OCI-LY1 (cell line): ENCODE measurements at regions not wholly inside any gene's neighbourhood (a gene's known extent, or its start where the extent isn't known, plus 50 kb on each side); places are given as distances from the start of the nearest gene placed in this dataset.

Experiments
- H2AFZ ChIP-seq: fragments of 200-600 bp; sonication (generic), shearing (Covaris generic); 2 replicates; pipeline ENCODE4 v1.6.0; 2014; ENCODE audit warnings: antibody characterized with exemption, mild to moderate bottlenecking, low read length
- H3F3A ChIP-seq: fragments of 200-600 bp; sonication (generic), shearing (Covaris generic); 2 replicates; pipeline ENCODE4 v1.6.0; 2014; ENCODE audit warnings: mild to moderate bottlenecking, antibody characterized with exemption, low read length, moderate library complexity; ENCODE audit not compliant: insufficient read depth
- H3K27ac ChIP-seq: fragments of 200-600 bp; sonication (generic); 2 replicates; pipeline ENCODE4 v1.5.1; 2014; ENCODE audit warnings: low read length, mixed run types, mild to moderate bottlenecking, low read depth; ENCODE audit not compliant: poor library complexity, severe bottlenecking
- H3K27me3 ChIP-seq: fragments of 200-600 bp; sonication (generic); 2 replicates; pipeline ENCODE4 v1.6.0; 2014; ENCODE audit warnings: antibody characterized with exemption, mild to moderate bottlenecking, low read length, moderate library complexity; ENCODE audit not compliant: insufficient read depth
- H3K36me3 ChIP-seq: fragments of 200-600 bp; sonication (generic); 2 replicates; pipeline ENCODE4 v1.6.1; 2014; ENCODE audit warnings: mild to moderate bottlenecking, antibody characterized with exemption, low read length, moderate library complexity, mixed read lengths; ENCODE audit not compliant: insufficient read depth
- H3K4me1 ChIP-seq: fragments of 200-600 bp; sonication (generic); 2 replicates; pipeline ENCODE4 v1.5.1; 2014; ENCODE audit warnings: mild to moderate bottlenecking, low read length, moderate library complexity; ENCODE audit not compliant: insufficient read depth, severe bottlenecking
- H3K4me2 ChIP-seq: fragments of 200-600 bp; sonication (generic), shearing (Covaris generic); 2 replicates; pipeline ENCODE4 v1.6.1; 2014; ENCODE audit warnings: low read length
- H3K4me3 ChIP-seq: fragments of 200-600 bp; sonication (generic); 2 replicates; pipeline ENCODE4 v1.5.1; 2014; ENCODE audit warnings: low read length, low read depth, mild to moderate bottlenecking, mixed read lengths; ENCODE audit not compliant: poor library complexity, severe bottlenecking
- H3K79me2 ChIP-seq: fragments of 200-600 bp; shearing (Covaris generic); 2 replicates; pipeline ENCODE4 v1.6.1; 2016; ENCODE audit warnings: mixed run types, low read length, mixed read lengths; ENCODE audit not compliant: insufficient read depth
- H3K9ac ChIP-seq: fragments of 200-600 bp; sonication (generic), shearing (Covaris generic); 2 replicates; pipeline ENCODE4 v1.6.1; 2014; ENCODE audit warnings: mild to moderate bottlenecking, low read length, mixed read lengths
- H3K9me2 ChIP-seq: fragments of 200-600 bp; sonication (generic), shearing (Covaris generic); 2 replicates; pipeline ENCODE4 v1.6.1; 2014; ENCODE audit warnings: low read depth, mild to moderate bottlenecking, low read length, mixed read lengths
- H3K9me3 ChIP-seq: fragments of 200-600 bp; shearing (Covaris generic); 2 replicates; pipeline ENCODE4 v1.6.1; 2014; ENCODE audit warnings: low read length, mixed read lengths
- H4K20me1 ChIP-seq: fragments of 200-600 bp; sonication (generic), shearing (Covaris generic); 2 replicates; pipeline ENCODE4 v1.6.0; 2016; ENCODE audit warnings: mild to moderate bottlenecking, low read length; ENCODE audit not compliant: insufficient read depth
- EZH2 ChIP-seq: fragments of 200-600 bp; sonication (generic), shearing (Covaris generic); IDR thresholded peaks from 2 replicates; pipeline ENCODE4 v1.8.0; 2017; ENCODE audit warnings: borderline replicate concordance, mixed run types, mild to moderate bottlenecking, antibody characterized with exemption, low read length, moderate library complexity, mixed read lengths
- TF ChIP-seq, protein P1 (sequence below): fragments of 200-600 bp; sonication (generic), shearing (Covaris generic); IDR thresholded peaks from 2 replicates; pipeline ENCODE4 v1.5.1; 2017; ENCODE audit warnings: mild to moderate bottlenecking, antibody characterized with exemption, low read length, moderate library complexity, mixed read lengths

DNA sequence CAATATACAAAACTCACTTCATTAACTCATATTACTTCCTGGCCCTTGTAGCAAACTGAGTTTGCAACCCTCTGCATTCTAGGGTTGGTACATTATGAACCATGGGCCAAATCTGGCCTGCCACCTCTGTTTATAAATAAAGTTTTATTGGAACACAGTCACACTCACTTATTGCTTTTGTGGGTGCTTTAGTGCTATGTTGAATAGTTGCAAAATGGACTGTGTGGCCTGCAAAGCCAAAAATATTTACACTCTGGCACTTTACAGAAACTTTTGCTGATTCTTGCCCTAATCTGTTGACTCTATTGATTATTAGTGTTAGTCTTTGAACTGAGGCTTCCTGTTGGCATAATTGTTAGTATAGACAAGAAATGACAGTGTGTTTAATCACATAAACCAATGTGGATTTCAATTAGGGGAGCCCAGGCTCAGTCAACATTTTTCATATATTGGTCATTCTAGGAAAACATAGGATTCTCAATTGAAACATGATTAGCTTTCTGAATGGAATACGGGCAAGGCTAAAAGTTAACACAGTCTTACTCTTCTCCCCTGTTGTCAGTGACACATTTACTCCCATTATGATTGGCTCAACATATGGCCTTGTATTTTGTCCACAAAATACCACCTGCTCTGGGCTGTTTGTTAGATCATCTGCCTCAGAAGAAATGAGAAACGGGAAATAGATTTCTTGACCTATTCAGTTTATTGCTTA, 241.9 kb upstream of the ZFP64 start:
- Histone ChIP-seq H3K4me1 (no peaks in the 10 kb centered on the region), H3K9ac (no peak overlapping the region), H3K79me2 (no peaks in the 10 kb centered on the region), H3K4me3 (no peak overlapping the region), H3K27me3 (no peaks in the 10 kb centered on the region), H3K9me3 (no peaks in the 10 kb centered on the region), H3K4me2 (no peak overlapping the region), H3K27ac (no peak overlapping the region), H3F3A (no peaks in the 10 kb centered on the region), H2AFZ (no peak overlapping the region), H3K9me2 (no peaks in the 10 kb centered on the region), H4K20me1 (no peaks in the 10 kb centered on the region), H3K36me3 (no peaks in the 10 kb centered on the region)
- no peak for TF ChIP-seq EZH2
- TF ChIP-seq, protein P1, sequence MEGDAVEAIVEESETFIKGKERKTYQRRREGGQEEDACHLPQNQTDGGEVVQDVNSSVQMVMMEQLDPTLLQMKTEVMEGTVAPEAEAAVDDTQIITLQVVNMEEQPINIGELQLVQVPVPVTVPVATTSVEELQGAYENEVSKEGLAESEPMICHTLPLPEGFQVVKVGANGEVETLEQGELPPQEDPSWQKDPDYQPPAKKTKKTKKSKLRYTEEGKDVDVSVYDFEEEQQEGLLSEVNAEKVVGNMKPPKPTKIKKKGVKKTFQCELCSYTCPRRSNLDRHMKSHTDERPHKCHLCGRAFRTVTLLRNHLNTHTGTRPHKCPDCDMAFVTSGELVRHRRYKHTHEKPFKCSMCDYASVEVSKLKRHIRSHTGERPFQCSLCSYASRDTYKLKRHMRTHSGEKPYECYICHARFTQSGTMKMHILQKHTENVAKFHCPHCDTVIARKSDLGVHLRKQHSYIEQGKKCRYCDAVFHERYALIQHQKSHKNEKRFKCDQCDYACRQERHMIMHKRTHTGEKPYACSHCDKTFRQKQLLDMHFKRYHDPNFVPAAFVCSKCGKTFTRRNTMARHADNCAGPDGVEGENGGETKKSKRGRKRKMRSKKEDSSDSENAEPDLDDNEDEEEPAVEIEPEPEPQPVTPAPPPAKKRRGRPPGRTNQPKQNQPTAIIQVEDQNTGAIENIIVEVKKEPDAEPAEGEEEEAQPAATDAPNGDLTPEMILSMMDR = no peak

DNA sequence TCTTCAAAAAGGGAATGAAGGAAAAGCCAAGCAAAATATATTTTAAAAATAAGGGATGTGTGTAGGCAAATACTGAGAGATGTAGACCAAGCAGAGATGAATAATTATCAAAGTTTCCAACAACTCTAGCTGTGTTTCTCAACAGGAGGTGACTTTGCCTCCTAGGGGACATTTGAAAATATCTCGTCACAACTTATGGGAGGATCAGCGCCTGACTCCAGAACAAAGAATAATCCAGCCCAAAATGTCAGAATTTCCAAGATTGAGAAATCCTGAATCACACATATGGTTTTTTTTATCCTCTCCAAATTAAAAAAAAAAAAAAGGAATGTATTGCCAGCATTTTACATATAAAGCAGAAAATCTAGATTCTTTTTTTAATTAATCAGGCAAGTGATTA, 241.2 kb upstream of the ZFP64 start:
- Histone ChIP-seq H3K36me3 (no peaks in the 10 kb centered on the region), H4K20me1 (no peaks in the 10 kb centered on the region), H3K9ac (no peak overlapping the region), H3K4me1 (no peaks in the 10 kb centered on the region), H3K9me3 (no peaks in the 10 kb centered on the region), H2AFZ (no peak overlapping the region), H3K27ac (no peak overlapping the region), H3K4me3 (no peak overlapping the region), H3K4me2 (no peak overlapping the region), H3K27me3 (no peaks in the 10 kb centered on the region), H3K79me2 (no peaks in the 10 kb centered on the region), H3F3A (no peaks in the 10 kb centered on the region), H3K9me2 (no peaks in the 10 kb centered on the region)
- TF ChIP-seq, protein P1 = no peak
- TF ChIP-seq EZH2 = no peak

DNA sequence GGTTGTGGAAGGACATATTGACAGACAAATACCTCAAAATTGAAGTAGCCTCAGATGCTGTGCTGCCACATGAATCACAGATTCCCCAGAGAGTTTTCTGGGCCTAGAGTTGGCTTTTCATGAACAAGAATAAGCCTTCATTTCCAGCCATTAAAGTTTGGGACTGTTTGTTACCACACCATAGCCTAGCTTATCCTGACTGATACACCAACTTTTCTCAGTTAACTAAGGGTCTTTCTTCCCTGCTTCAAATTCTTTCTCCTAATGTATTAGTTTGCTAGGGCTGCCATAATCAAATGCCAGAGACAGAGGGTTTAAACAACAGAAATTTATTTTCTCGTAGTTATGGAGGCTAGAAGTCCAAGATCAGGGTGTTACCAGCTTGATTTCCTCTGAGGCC, 237.4 kb upstream of the ZFP64 start:
- H3K9ac ChIP-seq = no peak overlapping the region
- no peaks in the 10 kb centered on the region for H3K9me3 ChIP-seq
- H3K79me2 ChIP-seq = no peaks in the 10 kb centered on the region
- no peaks in the 10 kb centered on the region for H3K36me3 ChIP-seq
- no peak overlapping the region for H3K4me3 ChIP-seq
- TF ChIP-seq, protein P1 = no peak
- TF ChIP-seq EZH2 = no peak
- H3K4me2 ChIP-seq = no peak overlapping the region
- H3F3A ChIP-seq = no peaks in the 10 kb centered on the region
- no peaks in the 10 kb centered on the region for H4K20me1 ChIP-seq
- no peaks in the 10 kb centered on the region for H3K4me1 ChIP-seq
- no peak overlapping the region for H2AFZ ChIP-seq
- H3K9me2 ChIP-seq = no peaks in the 10 kb centered on the region
- no peak overlapping the region for H3K27ac ChIP-seq
- no peaks in the 10 kb centered on the region for H3K27me3 ChIP-seq
